Testis (tissue), 2 donors: ENCODE measurements at regions not wholly inside any gene's neighbourhood (a gene's known extent, or its start where the extent isn't known, plus 50 kb on each side); places are given as distances from the start of the nearest gene placed in this dataset.

Experiments used
- POLR2A ChIP-seq: fragments of 450-650 bp; IDR thresholded peaks from one replicate; pipeline ENCODE4 v1.6.1; 2017; ENCODE audit warnings: antibody characterized with exemption, mild to moderate bottlenecking, moderate library complexity
- TF ChIP-seq, protein P1 (sequence below), 3 experiments: fragments of 450-650 bp in 2 of 3; fragments of 200-600 bp in 1 of 3; sonication (generic) in 1 of 3; IDR thresholded peaks; one replicate each; pipeline ENCODE4 v1.5.1; 2016 to 2019; ENCODE audit warnings: antibody characterized with exemption in 3 of 3, mild to moderate bottlenecking in 2 of 3, moderate library complexity in 1 of 3

DNA sequence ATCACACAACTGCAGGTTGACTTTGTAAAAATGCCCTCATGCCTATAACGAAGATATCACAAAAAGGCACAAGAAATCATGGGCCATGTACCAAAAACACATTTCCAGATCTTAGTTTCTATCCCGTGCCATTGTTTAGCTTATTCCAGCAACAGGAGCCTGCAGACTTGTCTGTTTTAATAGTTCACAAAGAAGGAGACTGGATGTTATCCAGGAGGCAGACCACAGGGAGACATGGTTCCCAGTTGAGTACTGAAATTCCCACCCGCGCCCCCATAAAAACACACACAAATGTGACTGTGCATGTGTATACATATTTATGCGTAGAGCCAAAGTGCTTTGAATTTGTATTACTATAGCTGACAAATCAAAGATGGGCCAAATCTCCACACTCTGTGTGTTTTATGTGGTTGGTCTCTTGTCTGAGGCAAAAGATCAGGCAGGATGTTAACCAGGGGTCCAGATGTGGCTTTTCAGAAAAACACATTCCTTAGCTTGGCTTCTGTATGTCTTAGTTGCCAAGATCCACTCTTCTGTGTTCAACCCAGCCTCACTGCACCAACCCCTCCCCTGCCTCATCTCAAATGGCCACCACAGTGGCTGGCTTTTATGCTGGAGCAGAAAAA, 469.2 kb upstream of the DIPK2B start:
- TF ChIP-seq, protein P1, sequence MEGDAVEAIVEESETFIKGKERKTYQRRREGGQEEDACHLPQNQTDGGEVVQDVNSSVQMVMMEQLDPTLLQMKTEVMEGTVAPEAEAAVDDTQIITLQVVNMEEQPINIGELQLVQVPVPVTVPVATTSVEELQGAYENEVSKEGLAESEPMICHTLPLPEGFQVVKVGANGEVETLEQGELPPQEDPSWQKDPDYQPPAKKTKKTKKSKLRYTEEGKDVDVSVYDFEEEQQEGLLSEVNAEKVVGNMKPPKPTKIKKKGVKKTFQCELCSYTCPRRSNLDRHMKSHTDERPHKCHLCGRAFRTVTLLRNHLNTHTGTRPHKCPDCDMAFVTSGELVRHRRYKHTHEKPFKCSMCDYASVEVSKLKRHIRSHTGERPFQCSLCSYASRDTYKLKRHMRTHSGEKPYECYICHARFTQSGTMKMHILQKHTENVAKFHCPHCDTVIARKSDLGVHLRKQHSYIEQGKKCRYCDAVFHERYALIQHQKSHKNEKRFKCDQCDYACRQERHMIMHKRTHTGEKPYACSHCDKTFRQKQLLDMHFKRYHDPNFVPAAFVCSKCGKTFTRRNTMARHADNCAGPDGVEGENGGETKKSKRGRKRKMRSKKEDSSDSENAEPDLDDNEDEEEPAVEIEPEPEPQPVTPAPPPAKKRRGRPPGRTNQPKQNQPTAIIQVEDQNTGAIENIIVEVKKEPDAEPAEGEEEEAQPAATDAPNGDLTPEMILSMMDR (IDR thresholded peaks at IDR 0.05) = no peak
- no peak for TF ChIP-seq POLR2A
